ENCODE measurements at regions not wholly inside any gene's neighbourhood (a gene's known extent, or its start where the extent isn't known, plus 50 kb on each side); places are given as distances from the start of the nearest gene placed in this dataset.

GRCh38 chr7:45235905-45236304, 78.3 kb downstream of the RAMP3 start:
- no peak for DNase-seq (ENCODE audit: low spot score)

GRCh38 chr7:45236666-45237065, 79.1 kb downstream of the RAMP3 start:
- DNase-seq (ENCODE audit: low spot score), result no peak

- DNase-seq (ENCODE audit: low spot score), result no peak
Observed at GRCh38 chr7:45237788-45238461, 80.3 kb downstream of the RAMP3 start.

GRCh38 chr7:45238806-45239205, 81.2 kb downstream of the RAMP3 start:
- DNase-seq (ENCODE audit: low spot score), result no peak

- DNase-seq (ENCODE audit: low spot score), result peak; percentile 52
Observed at GRCh38 chr7:45239486-45239885, 81.9 kb downstream of the RAMP3 start.

- DNase-seq (ENCODE audit: low spot score), result no peak
Observed at GRCh38 chr7:45240273-45240771, 82.7 kb downstream of the RAMP3 start.

- no peak for DNase-seq (ENCODE audit: low spot score)
Observed at GRCh38 chr7:45240926-45241325, 83.3 kb downstream of the RAMP3 start.

GRCh38 chr7:45241339-45242109, 83.9 kb downstream of the RAMP3 start:
- DNase-seq (ENCODE audit: low spot score), result no peak

GRCh38 chr7:45242261-45242660, 84.7 kb downstream of the RAMP3 start:
- DNase-seq (ENCODE audit: low spot score), result no peak

- no peak for DNase-seq (ENCODE audit: low spot score)
Observed at GRCh38 chr7:45242698-45243097, 85.1 kb downstream of the RAMP3 start.

GRCh38 chr7:45244981-45245380, 87.4 kb downstream of the RAMP3 start:
- no peak for DNase-seq (ENCODE audit: low spot score)

GRCh38 chr7:45246339-45246738, 88.7 kb downstream of the RAMP3 start:
- no peak for DNase-seq (ENCODE audit: low spot score)

- no peak for DNase-seq (ENCODE audit: low spot score)
Observed at GRCh38 chr7:45252248-45252647, 94.7 kb downstream of the RAMP3 start.

GRCh38 chr7:45252857-45253256, 95.3 kb downstream of the RAMP3 start:
- DNase-seq (ENCODE audit: low spot score), result no peak

- DNase-seq (ENCODE audit: low spot score), result no peak
Observed at GRCh38 chr7:45253368-45253767, 95.8 kb downstream of the RAMP3 start.

- DNase-seq (ENCODE audit: low spot score), result no peak
Observed at GRCh38 chr7:45255187-45255586, 97.6 kb downstream of the RAMP3 start.

GRCh38 chr7:45256309-45256708, 98.7 kb downstream of the RAMP3 start:
- no peak for DNase-seq (ENCODE audit: low spot score)

GRCh38 chr7:45256775-45257174, 99.2 kb downstream of the RAMP3 start:
- DNase-seq (ENCODE audit: low spot score), result no peak

GRCh38 chr7:45257284-45257683, 99.7 kb downstream of the RAMP3 start:
- DNase-seq (ENCODE audit: low spot score), result no peak

- DNase-seq (ENCODE audit: low spot score), result no peak
Observed at GRCh38 chr7:45258533-45259226, 101.1 kb downstream of the RAMP3 start.

- no peak for DNase-seq (ENCODE audit: low spot score)
Observed at GRCh38 chr7:45259227-45259596, 101.6 kb downstream of the RAMP3 start.

GRCh38 chr7:45259966-45260646, 102.5 kb downstream of the RAMP3 start:
- DNase-seq (ENCODE audit: low spot score), result peak; percentile 49
